ENCODE measurements at regions not wholly inside any gene's neighbourhood (a gene's known extent, or its start where the extent isn't known, plus 50 kb on each side); places are given as distances from the start of the nearest gene placed in this dataset.

- Histone ChIP-seq H3K27ac (no peak overlapping the region), H3K4me3 (no peak overlapping the region), H3K27me3 (no peaks in the 10 kb centered on the region), H3K9me3 (no peaks in the 10 kb centered on the region), H3K4me1 (no peaks in the 10 kb centered on the region), H3K36me3 (no peaks in the 10 kb centered on the region)
- DNase-seq, result no peak
- WGBS (ENCODE audit: insufficient coverage, low coverage, low lambda C conversion rate, missing lambda C conversion rate), result 36% methylated on average over 9 of the region's 15 CpGs
- TF ChIP-seq POLR2A (IDR thresholded peaks at IDR 0.05), result no peak
- TF ChIP-seq, protein P1, sequence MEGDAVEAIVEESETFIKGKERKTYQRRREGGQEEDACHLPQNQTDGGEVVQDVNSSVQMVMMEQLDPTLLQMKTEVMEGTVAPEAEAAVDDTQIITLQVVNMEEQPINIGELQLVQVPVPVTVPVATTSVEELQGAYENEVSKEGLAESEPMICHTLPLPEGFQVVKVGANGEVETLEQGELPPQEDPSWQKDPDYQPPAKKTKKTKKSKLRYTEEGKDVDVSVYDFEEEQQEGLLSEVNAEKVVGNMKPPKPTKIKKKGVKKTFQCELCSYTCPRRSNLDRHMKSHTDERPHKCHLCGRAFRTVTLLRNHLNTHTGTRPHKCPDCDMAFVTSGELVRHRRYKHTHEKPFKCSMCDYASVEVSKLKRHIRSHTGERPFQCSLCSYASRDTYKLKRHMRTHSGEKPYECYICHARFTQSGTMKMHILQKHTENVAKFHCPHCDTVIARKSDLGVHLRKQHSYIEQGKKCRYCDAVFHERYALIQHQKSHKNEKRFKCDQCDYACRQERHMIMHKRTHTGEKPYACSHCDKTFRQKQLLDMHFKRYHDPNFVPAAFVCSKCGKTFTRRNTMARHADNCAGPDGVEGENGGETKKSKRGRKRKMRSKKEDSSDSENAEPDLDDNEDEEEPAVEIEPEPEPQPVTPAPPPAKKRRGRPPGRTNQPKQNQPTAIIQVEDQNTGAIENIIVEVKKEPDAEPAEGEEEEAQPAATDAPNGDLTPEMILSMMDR (IDR thresholded peaks at IDR 0.05), result no peak
- ATAC-seq, result no peak
- intact Hi-C loops (cut with DNase I), result no loop called here
Observed at GRCh38 chr16:86122681-86123342, 223.8 kb downstream of the IRF8 start.

DNA sequence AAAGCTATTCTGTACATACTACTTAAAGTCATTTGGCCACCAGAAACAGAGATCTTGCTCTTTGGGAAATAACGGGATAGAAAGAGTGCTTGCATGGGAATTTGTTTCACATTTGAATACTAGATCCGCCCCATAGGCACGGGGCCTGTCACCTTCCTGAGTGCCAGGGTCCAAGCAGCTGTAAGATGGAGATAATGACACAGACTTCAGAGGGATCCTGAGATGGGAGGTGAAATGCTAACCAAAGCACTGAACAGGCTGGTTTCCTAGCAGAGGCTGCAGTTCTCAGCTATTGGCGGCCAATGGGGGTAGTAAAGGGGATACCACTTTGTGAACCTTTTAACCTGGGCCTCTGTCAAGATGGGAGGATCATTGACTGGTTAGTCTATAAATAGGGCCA, 225.4 kb downstream of the IRF8 start:
- no peaks in the 10 kb centered on the region for H3K4me1 ChIP-seq
- no peaks in the 10 kb centered on the region for H3K36me3 ChIP-seq
- ATAC-seq (no peak), DNase-seq (no peak)
- 24% methylated on average over 3 of the region's 4 CpGs for WGBS (ENCODE audit: insufficient coverage, low coverage, low lambda C conversion rate, missing lambda C conversion rate)
- no peaks in the 10 kb centered on the region for H3K9me3 ChIP-seq
- no peak overlapping the region for H3K4me3 ChIP-seq
- intact Hi-C loops (cut with DNase I), result no loop called here
- H3K27me3 ChIP-seq, result no peaks in the 10 kb centered on the region
- no peak for TF ChIP-seq POLR2A (IDR thresholded peaks at IDR 0.05)
- TF ChIP-seq, protein P1 (IDR thresholded peaks at IDR 0.05), result no peak
- no peak overlapping the region for H3K27ac ChIP-seq

DNA sequence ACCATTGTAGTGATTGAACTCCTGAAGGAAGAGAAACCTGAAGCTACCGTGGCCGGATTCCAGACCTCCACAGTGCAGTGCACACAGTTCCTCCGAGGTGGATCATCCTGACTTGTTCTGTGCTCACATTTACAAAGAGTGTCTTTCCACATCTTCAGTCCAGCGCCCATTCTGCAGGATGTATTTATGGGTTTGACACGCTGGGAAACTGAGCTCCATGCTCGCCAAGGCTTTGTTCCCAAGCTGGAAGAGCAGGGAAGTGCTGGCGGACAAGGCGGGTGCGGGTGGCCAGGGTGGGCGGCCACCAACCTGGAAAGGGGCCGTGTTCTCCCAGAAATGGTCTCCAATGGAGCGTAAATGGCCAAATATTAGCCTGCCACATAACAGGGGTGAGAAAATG, 227.9 kb downstream of the IRF8 start:
- ATAC-seq, result no peak
- H3K4me1 ChIP-seq, result no peaks in the 10 kb centered on the region
- H3K27ac ChIP-seq, result no peak overlapping the region
- TF ChIP-seq, protein P1 (IDR thresholded peaks at IDR 0.05), result no peak
- TF ChIP-seq POLR2A (IDR thresholded peaks at IDR 0.05), result no peak
- intact Hi-C loops (cut with DNase I), result no loop called here
- no peaks in the 10 kb centered on the region for H3K27me3 ChIP-seq
- 85% methylated on average over 9 of the region's 12 CpGs for WGBS (ENCODE audit: insufficient coverage, low coverage, low lambda C conversion rate, missing lambda C conversion rate)
- H3K4me3 ChIP-seq, result no peak overlapping the region
- no peaks in the 10 kb centered on the region for H3K9me3 ChIP-seq
- no peaks in the 10 kb centered on the region for H3K36me3 ChIP-seq
- DNase-seq, result no peak

GRCh38 chr16:86127366-86127765, 228.4 kb downstream of the IRF8 start:
- Histone ChIP-seq H3K9me3 (no peaks in the 10 kb centered on the region), H3K36me3 (no peaks in the 10 kb centered on the region), H3K27ac (no peak overlapping the region), H3K4me3 (no peak overlapping the region), H3K4me1 (no peaks in the 10 kb centered on the region), H3K27me3 (no peaks in the 10 kb centered on the region)
- DNase-seq (no peak), ATAC-seq (no peak)
- no peak for TF ChIP-seq POLR2A (IDR thresholded peaks at IDR 0.05)
- TF ChIP-seq, protein P1 (IDR thresholded peaks at IDR 0.05), result no peak
- 75% methylated on average over 7 of the region's 13 CpGs for WGBS (ENCODE audit: insufficient coverage, low coverage, low lambda C conversion rate, missing lambda C conversion rate)
- intact Hi-C loops (cut with DNase I), result no loop called here

GRCh38 chr16:86128246-86128645, 229.3 kb downstream of the IRF8 start:
- H3K27ac ChIP-seq, result no peak overlapping the region
- no peaks in the 10 kb centered on the region for H3K9me3 ChIP-seq
- no peaks in the 10 kb centered on the region for H3K36me3 ChIP-seq
- no peak for ATAC-seq
- H3K4me3 ChIP-seq, result no peak overlapping the region
- H3K4me1 ChIP-seq, result no peaks in the 10 kb centered on the region
- 79% methylated on average over 8 of the region's 9 CpGs for WGBS (ENCODE audit: insufficient coverage, low coverage, low lambda C conversion rate, missing lambda C conversion rate)
- no peak for DNase-seq
- TF ChIP-seq, protein P1 (IDR thresholded peaks at IDR 0.05), result no peak
- TF ChIP-seq POLR2A (IDR thresholded peaks at IDR 0.05), result no peak
- no peaks in the 10 kb centered on the region for H3K27me3 ChIP-seq
- intact Hi-C loops (cut with DNase I), result no loop called here
